ENCODE measurements at regions not wholly inside any gene's neighbourhood (a gene's known extent, or its start where the extent isn't known, plus 50 kb on each side); places are given as distances from the start of the nearest gene placed in this dataset.

GRCh38 chr4:123505095-123506010, 108.8 kb downstream of the SPRY1 start:
- peak; percentile 78 for DNase-seq
- Histone ChIP-seq H3K27me3 (no peaks in the 10 kb centered on the region), H3K4me3 (peak overlapping the region; percentile 34 to 57 (median 50)), H3K27ac (peak overlapping the region; percentile 20 to 75 (median 50)), H3K36me3 (no peaks in the 10 kb centered on the region), H3K9me3 (no peaks in the 10 kb centered on the region), H3K4me1 (peaks cover 0 to 12% (median 0%) of the 10 kb centered on the region in 4 donors)
- TF ChIP-seq POLR2A (IDR thresholded peaks at IDR 0.05), result no peak
- peak in 1 of 4 donors; percentile 18 for TF ChIP-seq POLR2AphosphoS5 (IDR thresholded peaks at IDR 0.05)
- 2 to 3% methylated on average over 58 of the region's 58 CpGs for WGBS, 2 donors
- intact Hi-C loops (cut with DNase I), result loop anchor here (10.0 kb wide), 1 partner anchor 101 kb away; no protein-coding TSS in a partner anchor

GRCh38 chr4:123506011-123506695, 109.6 kb downstream of the SPRY1 start:
- H3K27me3 ChIP-seq, result no peaks in the 10 kb centered on the region
- peak overlapping the region; percentile 34 to 57 (median 50) for H3K4me3 ChIP-seq
- WGBS, 2 donors, result 70 to 83% methylated on average over 17 of the region's 17 CpGs
- H3K27ac ChIP-seq, result peak overlapping the region; percentile 20 to 75 (median 50)
- peaks cover 0 to 12% (median 0%) of the 10 kb centered on the region in 4 donors for H3K4me1 ChIP-seq
- no peak for DNase-seq
- TF ChIP-seq POLR2A (IDR thresholded peaks at IDR 0.05) (no peak), EP300 (IDR thresholded peaks at IDR 0.05) (no peak), CTCF (IDR thresholded peaks at IDR 0.05) (no peak), POLR2AphosphoS5 (IDR thresholded peaks at IDR 0.05) (no peak)
- no peaks in the 10 kb centered on the region for H3K9me3 ChIP-seq
- H3K36me3 ChIP-seq, result no peaks in the 10 kb centered on the region
- intact Hi-C loops (cut with DNase I), result loop anchor here (10.0 kb wide), 1 partner anchor 101 kb away; no protein-coding TSS in a partner anchor

- TF ChIP-seq EP300 (IDR thresholded peaks at IDR 0.05), result no peak
- intact Hi-C loops (cut with DNase I), result loop anchor here (10.0 kb wide), 1 partner anchor 103 kb away; no protein-coding TSS in a partner anchor
- H3K27ac ChIP-seq, result no peak overlapping the region
Observed at GRCh38 chr4:123507376-123507775, 110.8 kb downstream of the SPRY1 start.

DNA sequence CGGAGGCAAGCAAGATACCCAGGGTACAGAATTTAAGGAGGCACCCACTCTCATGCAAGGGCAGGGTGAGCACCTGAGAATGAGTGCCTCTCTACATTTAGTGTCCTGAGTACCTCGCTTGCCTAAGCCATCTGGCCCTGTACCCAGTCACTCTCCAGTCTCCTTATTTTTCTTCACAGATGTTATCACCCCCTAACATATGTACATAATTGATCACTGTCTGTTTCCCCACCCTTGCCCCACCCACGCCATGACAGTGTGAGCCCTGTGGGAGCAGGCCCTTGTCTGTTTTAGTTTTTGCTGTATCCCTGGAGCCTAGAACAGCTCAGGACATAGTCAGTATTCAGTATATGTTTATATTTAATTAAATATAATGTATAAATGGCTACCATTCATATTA, 113.6 kb downstream of the SPRY1 start:
- TF ChIP-seq EP300 (IDR thresholded peaks at IDR 0.05), result no peak
- no peak for TF ChIP-seq CTCF (IDR thresholded peaks at IDR 0.05)
- no peak for TF ChIP-seq POLR2AphosphoS5 (IDR thresholded peaks at IDR 0.05)
- no peak for TF ChIP-seq POLR2A (IDR thresholded peaks at IDR 0.05)
- intact Hi-C loops (cut with DNase I), result no loop called here
- Histone ChIP-seq H3K4me3 (no peak overlapping the region), H3K4me1 (peaks cover 0 to 7% (median 0%) of the 10 kb centered on the region in 4 donors), H3K9me3 (no peaks in the 10 kb centered on the region), H3K27ac (no peak overlapping the region), H3K36me3 (no peaks in the 10 kb centered on the region), H3K27me3 (no peaks in the 10 kb centered on the region)
- 90 to 95% methylated on average over 3 of the region's 3 CpGs for WGBS, 2 donors
- no peak for DNase-seq

More at GRCh38 chr4:123507376-123507775, 110.8 kb downstream of the SPRY1 start:
- Histone ChIP-seq H3K4me1 (peaks cover 0 to 12% (median 0%) of the 10 kb centered on the region in 4 donors), H3K27me3 (no peaks in the 10 kb centered on the region), H3K4me3 (no peak overlapping the region), H3K9me3 (no peaks in the 10 kb centered on the region), H3K36me3 (no peaks in the 10 kb centered on the region)
- WGBS, 2 donors, result 54 to 56% methylated on average over 2 of the region's 2 CpGs
- DNase-seq, result no peak

GRCh38 chr4:123510659-123511058, 114.1 kb downstream of the SPRY1 start:
- H3K36me3 ChIP-seq, result no peaks in the 10 kb centered on the region
- 94 to 97% methylated on average over 3 of the region's 3 CpGs for WGBS, 2 donors
- DNase-seq, result no peak
- no peak overlapping the region for H3K27ac ChIP-seq
- H3K4me1 ChIP-seq, result peaks cover 0 to 5% (median 0%) of the 10 kb centered on the region in 4 donors
- intact Hi-C loops (cut with DNase I), result no loop called here
- H3K9me3 ChIP-seq, result no peaks in the 10 kb centered on the region
- no peak overlapping the region for H3K4me3 ChIP-seq
- no peaks in the 10 kb centered on the region for H3K27me3 ChIP-seq
- TF ChIP-seq POLR2A (IDR thresholded peaks at IDR 0.05) (no peak), EP300 (IDR thresholded peaks at IDR 0.05) (no peak), POLR2AphosphoS5 (IDR thresholded peaks at IDR 0.05) (no peak), CTCF (IDR thresholded peaks at IDR 0.05) (no peak)

All from sigmoid colon (tissue), 6 donors.